Neural progenitor cell (in vitro differentiated cells): ENCODE measurements at regions not wholly inside any gene's neighbourhood (a gene's known extent, or its start where the extent isn't known, plus 50 kb on each side); places are given as distances from the start of the nearest gene placed in this dataset.

ENCODE experiments used
- CTCF ChIP-seq: fragments of 200-600 bp; sonication (generic); IDR thresholded peaks from 2 replicates; pipeline ENCODE4 v1.5.1; 2017; ENCODE audit warnings: antibody characterized with exemption, mild to moderate bottlenecking
- EZH2 ChIP-seq: fragments of 200-600 bp; sonication (generic); IDR thresholded peaks from 2 replicates; pipeline ENCODE4 v1.6.1; 2017; ENCODE audit warnings: antibody characterized with exemption, mild to moderate bottlenecking, moderate library complexity
- EZH2phosphoT487 ChIP-seq: fragments of 200-600 bp; sonication (generic); IDR thresholded peaks from 2 replicates; pipeline ENCODE4 v1.6.1; 2017; ENCODE audit warnings: antibody characterized with exemption

- no peak for TF ChIP-seq CTCF
- TF ChIP-seq EZH2phosphoT487, result no peak
- no peak for TF ChIP-seq EZH2
These were observed 133.2 kb upstream of the SVIL start for GRCh38 chr10:29767968-29768367.
